K562 (cell line): ENCODE measurements at regions not wholly inside any gene's neighbourhood (a gene's known extent, or its start where the extent isn't known, plus 50 kb on each side); places are given as distances from the start of the nearest gene placed in this dataset.

ENCODE experiments used
- CHD1 ChIP-seq: fragments of 200-600 bp; sonication (generic); IDR thresholded peaks from one replicate; pipeline ENCODE4 v1.6.1; 2012; ENCODE audit warnings: mild to moderate bottlenecking, moderate library complexity, low read length, inconsistent platforms
- CTCF ChIP-seq, 3 experiments: IDR thresholded peaks in 2 of 3; conservative IDR thresholded peaks in 1 of 3; 2 replicates each; pipeline ENCODE4 v1.5.1; 2011 to 2012; ENCODE audit warnings: low read length in 3 of 3, mild to moderate bottlenecking in 3 of 3, control low read depth in 2 of 3, improper control_type of control experiment in 1 of 3, inconsistent platforms in 1 of 3, low read depth in 1 of 3, mixed read lengths in 1 of 3, moderate library complexity in 1 of 3; ENCODE audit not compliant: insufficient read depth in 2 of 3
- E2F4 ChIP-seq: sonication (generic); formaldehyde crosslinking; IDR thresholded peaks from 2 replicates; pipeline ENCODE4 v1.8.0; 2022; ENCODE audit warnings: mild to moderate bottlenecking, low read depth, missing genetic modification reagents
- RBBP5 ChIP-seq: fragments of 200-600 bp; sonication (generic); IDR thresholded peaks from 2 replicates; pipeline ENCODE4 v1.6.1; 2012; ENCODE audit warnings: borderline replicate concordance, mild to moderate bottlenecking, low read length, control low read depth, inconsistent platforms; ENCODE audit not compliant: insufficient read depth, poor library complexity, severe bottlenecking
- RCOR1 ChIP-seq, 2 experiments: IDR thresholded peaks; 2 replicates each; pipeline ENCODE4 v1.6.1; 2012; ENCODE audit warnings: low read depth in 2 of 2, low read length in 2 of 2, borderline replicate concordance in 1 of 2, improper control_type of control experiment in 1 of 2
- RFX5 ChIP-seq: IDR thresholded peaks from 2 replicates; pipeline ENCODE4 v1.6.1; 2011; ENCODE audit warnings: low read depth, mild to moderate bottlenecking, improper control_type of control experiment, low read length
- SMC3 ChIP-seq: conservative IDR thresholded peaks from 2 replicates; pipeline ENCODE4 v1.6.1; 2011; ENCODE audit warnings: low read depth, low read length, improper control_type of control experiment; ENCODE audit not compliant: insufficient read depth
- ZBTB33 ChIP-seq: sonication (generic); formaldehyde crosslinking; IDR thresholded peaks from 2 replicates; pipeline ENCODE4 v1.8.1; 2023; ENCODE audit warnings: mild to moderate bottlenecking, missing genetic modification reagents
- ZFX ChIP-seq: sonication (generic); formaldehyde crosslinking; IDR thresholded peaks from 2 replicates; pipeline ENCODE4 v1.8.0; 2022; ENCODE audit warnings: mild to moderate bottlenecking, missing genetic modification reagents, moderate library complexity
- ZNF830 ChIP-seq: fragments of 250-450 bp; sonication (Bioruptor Pico); IDR thresholded peaks from 2 replicates; pipeline ENCODE4 v1.5.0; 2021; ENCODE audit warnings: mild to moderate bottlenecking

- no peak for TF ChIP-seq CHD1
- no peak for TF ChIP-seq E2F4 (CRISPR knock-in tag)
- TF ChIP-seq RFX5 = no peak
- no peak for TF ChIP-seq ZFX (CRISPR knock-in tag)
- no peak for TF ChIP-seq RBBP5
- no peak for TF ChIP-seq ZBTB33 (CRISPR knock-in tag)
- TF ChIP-seq RCOR1 (IDR thresholded peaks at IDR 0.05; ENCODE audit: borderline replicate concordance in 1 of 2, low read depth in 2 of 2, low read length in 2 of 2) = no peak
- TF ChIP-seq SMC3 = no peak
- TF ChIP-seq CTCF (IDR thresholded peaks at IDR 0.05 in 2 of 3, conservative IDR thresholded peaks at IDR 0.05 in 1 of 3; ENCODE audit: insufficient read depth in 2 of 3, low read depth in 1 of 3, low read length in 3 of 3) = no peak
- no peak for TF ChIP-seq ZNF830 (CRISPR knock-in tag)
Measured at GRCh38 chr1:221437171-221437570, 304.7 kb downstream of the DUSP10 start.
